Spleen (tissue), 11 donors: ENCODE measurements at regions not wholly inside any gene's neighbourhood (a gene's known extent, or its start where the extent isn't known, plus 50 kb on each side); places are given as distances from the start of the nearest gene placed in this dataset.

Source experiments
- DNase-seq: peaks from one replicate; pipeline ENCODE4 v3.0.0-alpha.2; 2020
- H3K27ac ChIP-seq, 8 donors: fragments of 200-600 bp; sonication (generic) in 7 of 8; 1 replicate in 4 of 8; 2 replicates in 4 of 8; pipeline versions ENCODE4 v1.5.0 to v1.8.0; 2016 to 2021; ENCODE audit warnings: inconsistent platforms in 4 of 8, mild to moderate bottlenecking in 4 of 8, moderate library complexity in 1 of 8
- H3K27me3 ChIP-seq, 7 donors: fragments of 200-600 bp; sonication (generic) in 6 of 7; replicated peaks in 1 of 7; 1 replicate in 4 of 7; 2 replicates in 3 of 7; pipeline versions ENCODE4 v1.5.0 to v1.8.0; 2016 to 2021; ENCODE audit warnings: inconsistent platforms in 3 of 7, mild to moderate bottlenecking in 1 of 7
- H3K36me3 ChIP-seq, 6 donors: fragments of 200-600 bp; sonication (generic) in 5 of 6; 1 replicate in 4 of 6; 2 replicates in 2 of 6; pipeline versions ENCODE4 v1.5.0 to v1.8.0; 2016 to 2021; ENCODE audit warnings: inconsistent platforms in 2 of 6
- H3K4me1 ChIP-seq, 6 donors: fragments of 200-600 bp; sonication (generic) in 5 of 6; 1 replicate in 3 of 6; 2 replicates in 3 of 6; pipeline versions ENCODE4 v1.5.0 to v1.8.0; 2016 to 2021; ENCODE audit warnings: inconsistent platforms in 3 of 6
- H3K4me3 ChIP-seq, 8 donors: fragments of 200-600 bp; sonication (generic) in 7 of 8; 1 replicate in 4 of 8; 2 replicates in 4 of 8; pipeline versions ENCODE4 v1.5.0 to v1.8.0; 2016 to 2021; ENCODE audit warnings: inconsistent platforms in 4 of 8, mild to moderate bottlenecking in 4 of 8, moderate library complexity in 2 of 8
- H3K9me3 ChIP-seq, 8 donors: fragments of 200-600 bp; sonication (generic) in 7 of 8; 1 replicate in 4 of 8; 2 replicates in 4 of 8; pipeline versions ENCODE4 v1.5.0 to v1.8.0; 2016 to 2021; ENCODE audit warnings: inconsistent platforms in 4 of 8
- POLR2A ChIP-seq, 3 donors: fragments of 450-650 bp; IDR thresholded peaks; one replicate each; pipeline ENCODE4 v1.5.1; 2017; ENCODE audit warnings: antibody characterized with exemption in 3 of 3, mild to moderate bottlenecking in 1 of 3
- POLR2AphosphoS5 ChIP-seq, 3 donors: sonication (generic); formaldehyde crosslinking; IDR thresholded peaks; one replicate each; pipeline ENCODE4 v1.5.1; 2017; ENCODE audit warnings: antibody characterized with exemption in 3 of 3
- WGBS, 5 donors: extraction: QIAGEN DNeasy Blood & Tissue Kit in 3 of 5; methylation state at CpG; one replicate each; pipeline versions ENCODE4 v1.1.5 to v1.1.7; 2013 to 2018; 5-methylcytosine and 5-hydroxymethylcytosine counted together
- intact Hi-C: fragments of 100-400 bp; cut with DNase I; formaldehyde crosslinking; loops from one replicate; pipeline ENCODE4 v1.15.0; 2023; ENCODE audit warnings: low total_unique reads
- TF ChIP-seq, protein P1 (sequence below), 11 experiments: fragments of 200-600 bp in 7 of 11; fragments of 450-650 bp in 4 of 11; sonication (generic) in 4 of 11; IDR thresholded peaks in 8 of 11; conservative IDR thresholded peaks in 3 of 11; 1 replicate in 7 of 11; 2 replicates in 4 of 11; pipeline versions ENCODE4 v1.4.0 to v1.8.0; 2016 to 2021; ENCODE audit warnings: antibody characterized with exemption in 11 of 11, inconsistent platforms in 4 of 11, mild to moderate bottlenecking in 1 of 11
- donor health status: healthy with polysubstance abuse.
- donor health status: DM: no; HTN: no; CAD: no; lungs with moderate emphysema.
- donor health status: DM: no; HTN: no; CAD: no.
- donor health status: Bipolar disorder and iron deficiency.
- donor health status: healthy.
- donor health status: DM: no; HTN: no; CAD: no.
- donor health status: DM: yes; HTN: yes; CAD: no.

DNA sequence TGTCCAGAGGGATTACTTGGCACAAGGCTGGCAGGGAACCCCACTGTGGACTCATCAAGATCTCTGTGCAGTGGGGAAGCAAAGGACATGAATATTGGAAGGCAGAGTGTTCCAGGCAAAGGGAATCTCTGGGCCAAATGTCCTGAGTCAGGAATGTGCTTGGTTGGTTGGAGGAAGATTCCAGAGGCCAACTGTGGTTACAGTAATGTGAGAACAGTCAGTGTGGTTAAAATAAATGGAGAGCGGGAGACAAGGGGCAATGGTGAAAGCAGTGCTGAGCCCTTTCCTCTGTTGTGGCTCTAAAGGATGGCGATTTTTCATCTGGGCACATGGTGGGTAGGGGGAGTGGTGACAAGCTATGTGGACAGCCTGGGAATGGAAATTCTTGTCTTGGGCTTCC lies 948.2 kb downstream of the BCL11B start:
- intact Hi-C loops = no loop called here
- Histone ChIP-seq H3K4me1 (no peaks in the 10 kb centered on the region), H3K9me3 (peaks cover 0 to 29% (median 17%) of the 10 kb centered on the region in 8 donors), H3K36me3 (no peaks in the 10 kb centered on the region), H3K27ac (no peak overlapping the region), H3K27me3 (no peaks in the 10 kb centered on the region), H3K4me3 (no peak overlapping the region)
- no peak for DNase-seq
- 82 to 93% (median 85%) methylated on average over 2 of the region's 2 CpGs for WGBS, 5 donors
- TF ChIP-seq, protein P1, sequence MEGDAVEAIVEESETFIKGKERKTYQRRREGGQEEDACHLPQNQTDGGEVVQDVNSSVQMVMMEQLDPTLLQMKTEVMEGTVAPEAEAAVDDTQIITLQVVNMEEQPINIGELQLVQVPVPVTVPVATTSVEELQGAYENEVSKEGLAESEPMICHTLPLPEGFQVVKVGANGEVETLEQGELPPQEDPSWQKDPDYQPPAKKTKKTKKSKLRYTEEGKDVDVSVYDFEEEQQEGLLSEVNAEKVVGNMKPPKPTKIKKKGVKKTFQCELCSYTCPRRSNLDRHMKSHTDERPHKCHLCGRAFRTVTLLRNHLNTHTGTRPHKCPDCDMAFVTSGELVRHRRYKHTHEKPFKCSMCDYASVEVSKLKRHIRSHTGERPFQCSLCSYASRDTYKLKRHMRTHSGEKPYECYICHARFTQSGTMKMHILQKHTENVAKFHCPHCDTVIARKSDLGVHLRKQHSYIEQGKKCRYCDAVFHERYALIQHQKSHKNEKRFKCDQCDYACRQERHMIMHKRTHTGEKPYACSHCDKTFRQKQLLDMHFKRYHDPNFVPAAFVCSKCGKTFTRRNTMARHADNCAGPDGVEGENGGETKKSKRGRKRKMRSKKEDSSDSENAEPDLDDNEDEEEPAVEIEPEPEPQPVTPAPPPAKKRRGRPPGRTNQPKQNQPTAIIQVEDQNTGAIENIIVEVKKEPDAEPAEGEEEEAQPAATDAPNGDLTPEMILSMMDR (IDR thresholded peaks at IDR 0.05 in 8 of 11, conservative IDR thresholded peaks at IDR 0.05 in 3 of 11) = no peak
- no peak for TF ChIP-seq POLR2A (IDR thresholded peaks at IDR 0.05)
- no peak for TF ChIP-seq POLR2AphosphoS5 (IDR thresholded peaks at IDR 0.05)

DNA sequence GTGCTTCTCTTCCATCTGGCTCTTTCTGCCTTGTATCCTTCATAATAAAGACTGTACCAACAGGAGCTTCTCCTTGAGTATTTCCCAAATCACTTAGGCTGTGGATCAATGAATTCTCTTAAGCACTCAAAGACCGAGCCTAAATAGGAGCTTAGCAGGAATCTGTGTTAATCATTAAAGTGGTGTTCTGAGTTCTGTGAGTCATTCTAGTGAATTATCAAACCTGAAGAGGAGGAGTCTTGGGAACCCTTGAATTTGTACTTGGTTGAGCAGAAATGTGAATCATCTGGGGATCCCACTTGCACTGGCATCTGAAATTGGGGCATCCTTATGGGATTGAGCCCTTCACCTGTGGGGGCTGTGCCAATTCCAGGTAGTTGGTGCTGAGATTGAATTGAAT lies 946.2 kb downstream of the BCL11B start:
- Histone ChIP-seq H3K4me3 (no peak overlapping the region), H3K9me3 (peaks cover 0 to 23% (median 0%) of the 10 kb centered on the region in 8 donors), H3K27ac (no peak overlapping the region), H3K36me3 (no peaks in the 10 kb centered on the region), H3K27me3 (no peaks in the 10 kb centered on the region), H3K4me1 (no peaks in the 10 kb centered on the region)
- DNase-seq = no peak
- WGBS, 5 donors = 83 to 100% (median 90%) methylated on average over 1 of the region's 1 CpG
- intact Hi-C loops = no loop called here
- TF ChIP-seq POLR2A (IDR thresholded peaks at IDR 0.05) (no peak), POLR2AphosphoS5 (IDR thresholded peaks at IDR 0.05) (no peak)
- TF ChIP-seq, protein P1 (IDR thresholded peaks at IDR 0.05 in 8 of 11, conservative IDR thresholded peaks at IDR 0.05 in 3 of 11) = no peak

DNA sequence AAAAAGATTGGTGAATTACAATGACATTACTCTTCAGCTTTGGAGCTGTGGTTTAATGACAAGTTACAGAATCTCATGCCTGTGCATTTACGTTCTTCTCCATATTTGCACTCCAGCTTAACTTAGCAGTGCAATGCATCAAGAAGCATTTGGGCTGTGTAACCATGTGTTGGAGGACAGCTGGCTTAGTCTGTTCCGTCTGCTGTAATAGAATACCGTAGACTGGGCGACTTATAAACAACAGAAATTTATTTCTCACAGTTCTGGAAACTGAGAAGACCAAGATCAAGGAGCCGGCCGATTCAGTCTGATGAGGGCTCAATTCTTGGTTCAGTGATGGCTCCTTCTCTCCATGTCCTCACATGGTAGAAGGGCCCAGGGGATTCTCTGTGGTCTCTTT lies 943.5 kb downstream of the BCL11B start:
- intact Hi-C loops = no loop called here
- no peak overlapping the region for H3K4me3 ChIP-seq
- TF ChIP-seq, protein P1 (IDR thresholded peaks at IDR 0.05 in 8 of 11, conservative IDR thresholded peaks at IDR 0.05 in 3 of 11) = no peak
- no peak for TF ChIP-seq POLR2AphosphoS5 (IDR thresholded peaks at IDR 0.05)

DNA sequence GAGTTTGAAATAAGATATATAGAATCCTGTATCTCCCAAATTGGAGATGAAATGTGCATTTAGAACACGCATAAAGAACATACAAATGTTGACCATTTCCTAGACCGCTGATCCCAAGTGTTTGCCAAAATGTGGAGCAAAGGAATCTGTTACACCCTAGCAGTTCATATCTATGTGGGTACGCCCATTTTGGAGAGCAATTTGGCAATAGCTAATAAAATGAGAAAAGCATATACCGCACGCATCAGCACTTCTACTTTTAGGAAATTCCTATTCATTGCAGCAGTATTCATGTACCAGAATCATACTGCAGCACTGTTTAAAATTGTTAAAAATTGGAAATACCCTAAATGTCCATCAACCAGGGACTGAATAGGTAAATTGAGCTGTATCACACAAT lies 937.8 kb downstream of the BCL11B start:
- TF ChIP-seq POLR2AphosphoS5 (IDR thresholded peaks at IDR 0.05) = no peak
- TF ChIP-seq, protein P1 (IDR thresholded peaks at IDR 0.05 in 8 of 11, conservative IDR thresholded peaks at IDR 0.05 in 3 of 11) = no peak
- no peak for TF ChIP-seq POLR2A (IDR thresholded peaks at IDR 0.05)
- H3K27ac ChIP-seq = no peak overlapping the region
- H3K9me3 ChIP-seq = peaks cover 0 to 10% (median 0%) of the 10 kb centered on the region in 8 donors
- H3K4me3 ChIP-seq = no peak overlapping the region
- DNase-seq = no peak
- H3K4me1 ChIP-seq = no peaks in the 10 kb centered on the region
- no peaks in the 10 kb centered on the region for H3K36me3 ChIP-seq
- WGBS, 5 donors = 87 to 92% (median 89%) methylated on average over 5 of the region's 5 CpGs
- intact Hi-C loops = no loop called here
- no peaks in the 10 kb centered on the region for H3K27me3 ChIP-seq

More for the DNA sequence above, 943.5 kb downstream of the BCL11B start:
- Histone ChIP-seq H3K4me1 (no peaks in the 10 kb centered on the region), H3K9me3 (peaks cover 0 to 14% (median 0%) of the 10 kb centered on the region in 8 donors), H3K27ac (no peak overlapping the region), H3K36me3 (no peaks in the 10 kb centered on the region), H3K27me3 (no peaks in the 10 kb centered on the region)
- DNase-seq = no peak
- WGBS, 5 donors = 80 to 95% (median 90%) methylated on average over 6 of the region's 6 CpGs
